CD4-positive, alpha-beta T cell treated with Interleukin-17A for 4 hours (primary cell): ENCODE measurements at regions not wholly inside any gene's neighbourhood (a gene's known extent, or its start where the extent isn't known, plus 50 kb on each side); places are given as distances from the start of the nearest gene placed in this dataset.
"Not testable (repeated sequence)": the region's sequence is repeated elsewhere in the genome, so short reads cannot be mapped to it uniquely, and the experiment has no call there.

Experiments used
- DNase-seq: peaks from one replicate; pipeline ENCODE4 v3.0.0-alpha.2; 2020; ENCODE audit warnings: mixed read lengths

- DNase-seq, result no peak
Measured at GRCh38 chr6:120786682-120787081, 547.6 kb downstream of the TBC1D32 start.

GRCh38 chr6:120786256-120786655 is 548.0 kb downstream of the TBC1D32 start:
- DNase-seq, result no peak

- DNase-seq, result no peak
Measured at GRCh38 chr6:120785459-120786086, 548.7 kb downstream of the TBC1D32 start.

- no peak for DNase-seq
Measured at GRCh38 chr6:120779441-120779840, 554.8 kb downstream of the TBC1D32 start.

- DNase-seq, result no peak
Measured at GRCh38 chr6:120775698-120776097, 558.6 kb downstream of the TBC1D32 start.

- DNase-seq, result no peak
Measured at GRCh38 chr6:120774275-120774674, 560.0 kb downstream of the TBC1D32 start.

- no peak for DNase-seq
Measured at GRCh38 chr6:120771019-120771418, 563.3 kb downstream of the TBC1D32 start.

GRCh38 chr6:120764312-120764711 is 570.0 kb downstream of the TBC1D32 start:
- DNase-seq, result no peak

GRCh38 chr6:120759570-120759969 is 574.7 kb downstream of the TBC1D32 start:
- no peak for DNase-seq

GRCh38 chr6:120748574-120748973 is 585.7 kb downstream of the TBC1D32 start:
- not testable (repeated sequence) for DNase-seq

- DNase-seq, result no peak
Measured at GRCh38 chr6:120736740-120737139, 597.5 kb downstream of the TBC1D32 start.

GRCh38 chr6:120735641-120736040 is 598.6 kb downstream of the TBC1D32 start:
- DNase-seq, result no peak

GRCh38 chr6:120711255-120711654 is 623.0 kb downstream of the TBC1D32 start:
- DNase-seq, result no peak

- DNase-seq, result no peak
Measured at GRCh38 chr6:120700001-120700400, 634.3 kb downstream of the TBC1D32 start.

- DNase-seq, result no peak
Measured at GRCh38 chr6:120686492-120686891, 647.8 kb downstream of the TBC1D32 start.

GRCh38 chr6:120682145-120682544 is 652.1 kb downstream of the TBC1D32 start:
- no peak for DNase-seq

GRCh38 chr6:120681204-120681603 is 653.1 kb downstream of the TBC1D32 start:
- no peak for DNase-seq

GRCh38 chr6:120675886-120676285 is 658.4 kb downstream of the TBC1D32 start:
- DNase-seq, result no peak

- DNase-seq, result no peak
Measured at GRCh38 chr6:120671519-120671918, 662.8 kb downstream of the TBC1D32 start.

- no peak for DNase-seq
Measured at GRCh38 chr6:120652506-120652905, 681.8 kb downstream of the TBC1D32 start.

- DNase-seq, result no peak
Measured at GRCh38 chr6:120648713-120649112, 685.6 kb downstream of the TBC1D32 start.

GRCh38 chr6:120646101-120646500 is 688.2 kb downstream of the TBC1D32 start:
- no peak for DNase-seq

GRCh38 chr6:120632975-120633374 is 701.3 kb downstream of the TBC1D32 start:
- DNase-seq, result no peak

- no peak for DNase-seq
Measured at GRCh38 chr6:120627612-120628011, 706.7 kb downstream of the TBC1D32 start.

- DNase-seq, result no peak
Measured at GRCh38 chr6:120622127-120622631, 712.1 kb downstream of the TBC1D32 start.
